ENCODE measurements at regions not wholly inside any gene's neighbourhood (a gene's known extent, or its start where the extent isn't known, plus 50 kb on each side); places are given as distances from the start of the nearest gene placed in this dataset.
"Not testable (repeated sequence)": the region's sequence is repeated elsewhere in the genome, so short reads cannot be mapped to it uniquely, and the experiment has no call there.

DNA sequence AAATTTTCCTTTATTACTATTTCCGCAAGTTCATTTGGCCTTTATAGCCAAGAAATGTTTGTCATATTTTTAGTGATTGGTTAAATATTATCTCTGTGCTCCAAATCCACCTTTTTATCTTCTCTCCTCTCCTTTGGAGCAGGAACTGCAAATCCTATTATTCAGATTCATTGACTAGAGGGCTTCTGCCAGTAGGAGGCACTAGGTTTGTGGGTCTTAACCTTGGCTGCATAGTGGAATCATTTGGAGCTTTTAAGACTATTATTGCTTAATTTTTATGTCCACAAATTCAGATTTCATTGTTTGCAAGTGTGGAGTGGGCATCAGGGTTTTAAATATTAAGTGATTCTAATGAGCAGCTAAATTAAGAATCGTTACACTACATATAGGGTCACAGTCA is 75.3 kb upstream of the SYT10 start:
- H3K4me1 ChIP-seq (replicated peaks) = no peaks in the 10 kb centered on the region

DNA sequence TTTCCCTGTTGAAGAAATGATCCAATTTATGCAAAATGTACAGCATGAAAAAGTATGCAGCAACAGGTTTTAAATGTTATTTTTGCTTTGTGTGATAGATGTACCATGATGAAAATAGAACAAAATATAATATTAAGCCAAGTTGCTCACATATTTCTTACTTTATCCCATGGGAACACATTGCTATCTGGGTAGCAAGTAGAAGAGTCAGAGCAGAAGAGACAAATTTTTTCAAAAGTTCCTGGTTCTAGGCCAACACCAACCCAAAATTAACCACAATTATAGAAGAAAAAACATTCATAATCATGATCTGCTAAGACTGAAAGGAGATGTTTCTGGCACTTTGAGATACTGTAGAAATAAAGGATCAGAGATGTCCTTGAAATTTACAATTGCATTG is 79.9 kb upstream of the SYT10 start:
- no peaks in the 10 kb centered on the region for H3K4me1 ChIP-seq (replicated peaks)
- no peaks in the 10 kb centered on the region for H3K27me3 ChIP-seq (replicated peaks)
- no peak overlapping the region for H3K4me3 ChIP-seq
- no peaks in the 10 kb centered on the region for H3K9me3 ChIP-seq (replicated peaks)
- no peaks in the 10 kb centered on the region for H3K36me3 ChIP-seq
- DNase-seq (ENCODE audit: low read depth in 1 of 2, low spot score in 2 of 2) = no peak
- no peak overlapping the region for H3K27ac ChIP-seq

More for the DNA sequence above, 75.3 kb upstream of the SYT10 start:
- no peaks in the 10 kb centered on the region for H3K36me3 ChIP-seq
- DNase-seq (ENCODE audit: low read depth in 1 of 2, low spot score in 2 of 2) = no peak
- H3K9me3 ChIP-seq (replicated peaks) = no peaks in the 10 kb centered on the region
- no peaks in the 10 kb centered on the region for H3K27me3 ChIP-seq (replicated peaks)
- no peak overlapping the region for H3K4me3 ChIP-seq
- H3K27ac ChIP-seq = no peak overlapping the region

DNA sequence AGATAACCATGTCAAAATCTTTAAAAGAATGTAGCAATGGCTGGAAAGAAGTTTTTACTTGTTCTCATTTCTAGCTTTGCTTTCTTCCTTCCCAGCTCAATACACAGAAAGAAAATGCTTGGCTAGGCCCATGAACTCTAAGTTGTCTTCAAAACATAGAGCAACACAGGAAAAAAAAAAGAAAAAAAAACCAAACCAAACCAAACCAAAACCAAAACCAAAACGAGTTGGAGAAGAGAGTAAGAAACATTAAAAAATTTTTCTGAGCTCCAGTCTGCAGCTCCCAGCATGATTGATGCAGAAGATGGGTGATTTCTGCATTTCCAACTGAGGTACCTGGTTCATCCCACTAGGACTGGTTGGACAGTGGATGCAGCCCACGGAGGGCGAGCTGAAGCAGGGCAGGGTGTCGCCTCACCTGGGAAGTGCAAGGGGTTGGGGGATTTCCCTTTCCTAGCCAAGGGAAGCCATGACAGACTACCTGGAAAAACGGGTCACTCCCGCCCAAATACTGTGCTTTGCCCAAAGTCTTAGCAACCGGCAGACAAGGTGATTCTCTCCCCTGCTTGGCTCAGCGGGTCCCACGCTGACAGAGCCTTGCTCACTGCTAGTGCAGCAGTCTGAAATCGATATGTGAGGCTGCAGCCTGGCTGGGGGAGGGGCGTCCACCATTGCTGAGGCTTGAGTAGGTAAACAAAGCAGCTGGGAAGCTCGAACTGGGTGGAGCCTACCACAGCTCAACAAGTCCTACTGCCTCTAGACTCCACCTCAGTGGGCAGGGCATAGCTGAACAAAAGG is 81.1 kb upstream of the SYT10 start:
- not testable (repeated sequence) for H3K4me1 ChIP-seq (replicated peaks); H3K27ac ChIP-seq; H3K27me3 ChIP-seq (replicated peaks); H3K36me3 ChIP-seq; H3K4me3 ChIP-seq; H3K9me3 ChIP-seq (replicated peaks); DNase-seq (ENCODE audit: low read depth in 1 of 2, low spot score in 2 of 2)

- no peak for DNase-seq (ENCODE audit: low read depth in 1 of 2, low spot score in 2 of 2)
- no peaks in the 10 kb centered on the region for H3K9me3 ChIP-seq (replicated peaks)
- no peak overlapping the region for H3K4me3 ChIP-seq
- H3K27me3 ChIP-seq (replicated peaks) = no peaks in the 10 kb centered on the region
- no peaks in the 10 kb centered on the region for H3K4me1 ChIP-seq (replicated peaks)
- H3K27ac ChIP-seq = no peak overlapping the region
- H3K36me3 ChIP-seq = no peaks in the 10 kb centered on the region
These were observed 89.4 kb upstream of the SYT10 start for GRCh38 chr12:33529031-33529430.

DNA sequence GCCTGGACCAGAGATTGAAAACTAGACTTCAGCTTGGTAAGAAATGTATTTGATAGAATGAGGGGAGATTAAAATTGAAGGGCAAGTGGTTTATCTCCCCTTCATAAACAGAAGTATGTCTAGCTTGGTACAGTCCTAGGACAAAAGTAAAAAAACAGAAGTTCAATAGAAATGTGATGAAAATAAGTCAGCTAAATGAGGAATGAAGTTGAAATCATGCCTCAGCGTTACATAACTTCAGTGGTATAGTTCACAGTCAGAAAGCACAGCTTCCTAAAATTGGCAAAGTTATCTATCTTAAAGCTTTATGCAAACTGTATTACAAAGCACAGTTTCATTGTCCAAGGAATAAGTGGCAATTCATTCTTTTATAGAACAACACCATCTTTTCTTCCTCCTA is 90.2 kb upstream of the SYT10 start:
- H3K9me3 ChIP-seq (replicated peaks) = no peaks in the 10 kb centered on the region
- 0 out of 2 replicates have a peak, but pooled peaks cover under 1% of the 10 kb centered on the region for H3K27me3 ChIP-seq (replicated peaks)
- H3K36me3 ChIP-seq = no peaks in the 10 kb centered on the region
- H3K4me1 ChIP-seq (replicated peaks) = no peaks in the 10 kb centered on the region
- H3K27ac ChIP-seq = no peak overlapping the region
- no peak overlapping the region for H3K4me3 ChIP-seq
- DNase-seq (ENCODE audit: low read depth in 1 of 2, low spot score in 2 of 2) = no peak

DNA sequence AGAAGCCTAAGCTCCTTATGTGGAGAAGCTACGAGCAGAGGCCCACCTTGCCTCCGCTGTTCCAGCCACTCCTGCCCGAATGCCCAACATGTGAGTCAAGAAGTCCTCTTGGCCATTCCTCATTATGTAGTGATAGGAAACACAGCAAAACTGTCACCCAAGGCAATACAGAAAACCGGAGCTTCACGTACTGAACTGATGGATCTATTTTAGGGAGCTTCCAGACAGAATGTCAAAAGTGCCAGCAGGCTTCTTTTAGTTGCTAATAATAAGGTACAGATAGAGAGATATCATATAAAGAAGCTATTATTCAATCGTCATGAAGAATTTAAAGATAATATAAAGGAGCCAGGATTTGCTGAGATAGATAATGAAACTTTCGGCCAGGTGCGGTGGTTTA is 91.6 kb upstream of the SYT10 start:
- Histone ChIP-seq H3K4me1 (replicated peaks) (no peaks in the 10 kb centered on the region), H3K36me3 (no peaks in the 10 kb centered on the region), H3K27me3 (replicated peaks) (0 out of 2 replicates have a peak, but pooled peaks cover 3% of the 10 kb centered on the region), H3K9me3 (replicated peaks) (no peaks in the 10 kb centered on the region), H3K27ac (no peak overlapping the region), H3K4me3 (no peak overlapping the region)
- DNase-seq (ENCODE audit: low read depth in 1 of 2, low spot score in 2 of 2) = no peak

- no peak for DNase-seq (ENCODE audit: low read depth in 1 of 2, low spot score in 2 of 2)
- no peak overlapping the region for H3K27ac ChIP-seq
These were observed 93.9 kb upstream of the SYT10 start for GRCh38 chr12:33533527-33533926.

GRCh38 chr12:33536431-33536830 is 96.8 kb upstream of the SYT10 start:
- no peak for DNase-seq (ENCODE audit: low read depth in 1 of 2, low spot score in 2 of 2)
- Histone ChIP-seq H3K36me3 (no peaks in the 10 kb centered on the region), H3K27me3 (replicated peaks) (0 out of 2 replicates have a peak, but pooled peaks cover 3% of the 10 kb centered on the region), H3K9me3 (replicated peaks) (no peaks in the 10 kb centered on the region), H3K4me3 (no peak overlapping the region), H3K4me1 (replicated peaks) (no peaks in the 10 kb centered on the region), H3K27ac (no peak overlapping the region)

More at GRCh38 chr12:33533527-33533926, 93.9 kb upstream of the SYT10 start:
- Histone ChIP-seq H3K9me3 (replicated peaks) (no peaks in the 10 kb centered on the region), H3K4me1 (replicated peaks) (no peaks in the 10 kb centered on the region), H3K27me3 (replicated peaks) (0 out of 2 replicates have a peak, but pooled peaks cover 3% of the 10 kb centered on the region), H3K36me3 (no peaks in the 10 kb centered on the region), H3K4me3 (no peak overlapping the region)

DNA sequence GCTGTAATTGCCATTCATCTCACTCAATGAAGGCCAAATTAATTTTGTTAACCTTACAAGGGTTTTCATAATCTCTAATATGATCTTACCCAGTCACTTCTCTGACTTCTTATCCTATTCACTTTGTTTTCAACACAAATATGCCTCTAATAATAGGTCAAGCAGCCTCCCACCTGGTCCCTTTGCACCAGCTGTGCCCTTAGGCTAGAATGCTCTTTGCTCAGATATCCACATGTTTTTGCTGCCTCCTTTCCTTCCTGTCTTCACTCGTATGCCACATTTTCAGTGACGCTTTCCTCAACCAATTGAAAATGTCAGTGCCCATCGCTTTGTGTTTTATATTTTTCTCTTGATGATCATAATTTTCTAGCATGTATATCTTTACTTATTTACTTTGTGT is 106.4 kb upstream of the SYT10 start:
- no peak for DNase-seq (ENCODE audit: low read depth in 1 of 2, low spot score in 2 of 2)
- Histone ChIP-seq H3K36me3 (no peaks in the 10 kb centered on the region), H3K27me3 (replicated peaks) (no peaks in the 10 kb centered on the region), H3K9me3 (replicated peaks) (no peaks in the 10 kb centered on the region), H3K4me1 (replicated peaks) (no peaks in the 10 kb centered on the region), H3K4me3 (no peak overlapping the region), H3K27ac (no peak overlapping the region)

GRCh38 chr12:33547084-33547483 is 107.5 kb upstream of the SYT10 start:
- H3K27ac ChIP-seq = no peak overlapping the region
- H3K4me3 ChIP-seq = no peak overlapping the region
- no peak for DNase-seq (ENCODE audit: low read depth in 1 of 2, low spot score in 2 of 2)
- no peaks in the 10 kb centered on the region for H3K27me3 ChIP-seq (replicated peaks)
- H3K4me1 ChIP-seq (replicated peaks) = no peaks in the 10 kb centered on the region
- no peaks in the 10 kb centered on the region for H3K36me3 ChIP-seq
- H3K9me3 ChIP-seq (replicated peaks) = no peaks in the 10 kb centered on the region

- not testable (repeated sequence) for H3K27ac ChIP-seq; H3K9me3 ChIP-seq (replicated peaks); H3K36me3 ChIP-seq; DNase-seq (ENCODE audit: low read depth in 1 of 2, low spot score in 2 of 2); H3K27me3 ChIP-seq (replicated peaks); H3K4me3 ChIP-seq; H3K4me1 ChIP-seq (replicated peaks)
These were observed 110.6 kb upstream of the SYT10 start for GRCh38 chr12:33550214-33550613.

- Histone ChIP-seq H3K4me1 (replicated peaks) (no peaks in the 10 kb centered on the region), H3K4me3 (no peak overlapping the region), H3K27me3 (replicated peaks) (no peaks in the 10 kb centered on the region), H3K36me3 (no peaks in the 10 kb centered on the region), H3K27ac (no peak overlapping the region), H3K9me3 (replicated peaks) (no peaks in the 10 kb centered on the region)
- DNase-seq (ENCODE audit: low read depth in 1 of 2, low spot score in 2 of 2) = no peak
These were observed 111.4 kb upstream of the SYT10 start for GRCh38 chr12:33551006-33551405.

- DNase-seq (ENCODE audit: low read depth in 1 of 2, low spot score in 2 of 2) = no peak
- Histone ChIP-seq H3K4me3 (no peak overlapping the region), H3K36me3 (no peaks in the 10 kb centered on the region), H3K27me3 (replicated peaks) (no peaks in the 10 kb centered on the region), H3K27ac (no peak overlapping the region), H3K9me3 (replicated peaks) (no peaks in the 10 kb centered on the region), H3K4me1 (replicated peaks) (no peaks in the 10 kb centered on the region)
These were observed 115.5 kb upstream of the SYT10 start for GRCh38 chr12:33555128-33555527.

GRCh38 chr12:33560653-33561208 is 121.1 kb upstream of the SYT10 start:
- Histone ChIP-seq H3K27me3 (replicated peaks) (no peaks in the 10 kb centered on the region), H3K9me3 (replicated peaks) (no peaks in the 10 kb centered on the region), H3K27ac (no peak overlapping the region), H3K4me3 (no peak overlapping the region), H3K36me3 (no peaks in the 10 kb centered on the region), H3K4me1 (replicated peaks) (no peaks in the 10 kb centered on the region)
- no peak for DNase-seq (ENCODE audit: low read depth in 1 of 2, low spot score in 2 of 2)

Measured in SJSA1 (cell line).